GM19328 (cell line): ENCODE measurements at regions not wholly inside any gene's neighbourhood (a gene's known extent, or its start where the extent isn't known, plus 50 kb on each side); places are given as distances from the start of the nearest gene placed in this dataset.

Experiments
- ATAC-seq: cut with Tn5 transposase; IDR thresholded peaks from one replicate; pipeline ENCODE4 v1.9.1; 2021; ENCODE audit warnings: mild to moderate bottlenecking, moderate library complexity; ENCODE audit not compliant: unreplicated experiment

DNA sequence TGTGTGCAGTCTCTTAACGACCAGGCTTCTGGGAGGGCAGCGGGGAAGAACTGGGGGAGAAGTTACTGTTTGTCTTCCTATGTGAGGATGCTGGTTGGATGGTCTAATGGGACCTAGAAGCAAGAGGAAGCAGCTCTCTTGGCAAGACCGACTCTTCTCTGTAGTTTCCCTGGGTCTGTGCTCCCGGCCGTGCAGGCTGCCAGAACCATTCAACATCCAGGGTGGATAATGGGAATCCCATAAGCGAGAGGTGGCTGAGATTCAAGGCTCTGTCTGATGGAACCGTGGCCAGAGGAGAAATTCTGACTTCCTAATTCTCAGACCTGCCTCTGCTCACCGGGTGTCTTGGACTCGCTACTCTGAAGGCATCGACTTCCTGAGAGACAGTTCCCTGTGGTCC lies 561.0 kb upstream of the TBX3 start:
- no peak for ATAC-seq

DNA sequence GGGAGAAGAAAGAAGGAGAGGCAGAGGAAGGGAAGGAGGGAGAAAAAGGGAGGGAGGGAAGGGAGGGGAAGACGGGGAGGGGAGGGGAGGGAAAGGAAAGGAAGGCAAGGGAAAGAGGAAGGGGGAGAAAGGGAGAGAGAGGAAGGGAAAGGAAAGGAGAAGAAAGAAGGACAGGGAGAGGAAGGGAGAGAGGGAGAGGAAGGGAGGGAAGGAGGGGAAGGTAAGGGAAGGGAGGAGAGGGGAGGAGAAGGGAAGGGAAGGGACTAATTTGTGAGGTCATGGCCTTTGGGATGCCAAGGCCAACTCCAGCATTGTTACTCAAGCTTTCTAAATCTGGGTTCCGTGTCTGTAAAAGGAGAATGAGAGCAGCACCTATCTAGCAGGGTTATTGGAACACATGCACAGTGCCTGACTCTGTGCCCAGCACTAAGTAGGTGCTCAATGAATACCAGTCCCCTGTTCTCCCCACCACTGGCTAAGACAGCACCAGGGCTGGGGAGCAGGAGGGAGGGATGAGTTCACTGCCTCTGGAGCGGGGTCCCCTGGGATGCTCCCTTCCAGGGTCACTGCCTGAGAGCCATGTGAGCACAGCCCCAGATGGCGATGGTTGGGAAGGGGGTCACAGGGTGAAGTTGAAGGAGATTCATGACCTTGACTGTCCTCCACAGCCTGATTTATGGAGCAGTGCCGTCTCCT lies 560.1 kb upstream of the TBX3 start:
- no peak for ATAC-seq

DNA sequence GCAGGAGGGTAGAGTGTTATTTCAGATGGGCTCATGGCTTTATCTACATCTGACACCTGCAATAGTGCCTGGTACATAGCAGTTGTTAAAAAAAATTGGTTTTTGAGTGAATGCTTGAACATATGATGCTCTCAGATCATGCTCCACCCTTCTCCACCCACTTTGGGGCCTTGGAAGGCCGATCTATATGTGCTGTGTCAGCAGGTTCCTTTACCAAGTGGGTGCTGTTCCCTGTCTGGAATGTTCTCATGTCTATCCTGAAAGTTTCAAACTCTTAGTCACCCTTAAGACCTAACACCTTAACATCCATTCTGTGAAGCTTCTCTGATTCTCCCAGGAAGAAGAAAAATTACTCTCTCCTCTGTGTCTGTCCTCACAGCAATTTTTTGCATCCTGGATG lies 556.3 kb upstream of the TBX3 start:
- ATAC-seq = no peak

GRCh38 chr12:115235880-115236279 lies 551.9 kb upstream of the TBX3 start:
- ATAC-seq = no peak

- ATAC-seq = no peak
These were observed 550.0 kb upstream of the TBX3 start for GRCh38 chr12:115233891-115234543.

DNA sequence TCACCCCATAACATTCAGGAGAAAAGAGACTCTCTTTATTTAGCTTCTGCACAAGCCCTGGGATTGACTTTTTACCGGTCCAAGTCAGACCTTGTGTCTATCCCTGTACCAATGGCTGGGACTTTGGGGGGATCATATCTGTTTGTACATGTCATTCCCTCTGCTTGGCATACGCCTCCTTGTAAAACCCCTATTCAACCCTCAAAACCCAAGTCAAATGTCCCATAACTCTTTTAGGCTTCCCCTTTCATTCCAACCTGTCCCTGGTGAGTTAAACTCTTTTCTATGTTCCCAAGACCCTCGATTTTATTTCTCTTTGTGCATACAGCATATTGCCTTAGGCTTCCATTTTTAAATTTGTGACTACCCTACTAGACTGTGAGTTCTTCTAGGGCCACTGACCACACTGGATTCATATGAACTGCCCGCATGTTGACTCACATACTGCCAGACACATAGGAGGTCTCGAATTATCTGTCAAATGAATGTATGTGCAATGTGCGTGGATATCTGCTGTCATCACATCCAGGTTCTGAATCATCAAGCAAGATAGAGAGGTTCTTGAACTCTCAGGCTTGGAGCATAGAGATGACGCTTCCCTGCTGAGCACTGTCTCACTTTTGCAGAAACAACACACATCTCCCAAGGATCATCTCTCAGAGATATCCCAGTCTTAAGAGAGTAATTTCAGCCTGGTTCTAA lies 548.6 kb upstream of the TBX3 start:
- no peak for ATAC-seq

DNA sequence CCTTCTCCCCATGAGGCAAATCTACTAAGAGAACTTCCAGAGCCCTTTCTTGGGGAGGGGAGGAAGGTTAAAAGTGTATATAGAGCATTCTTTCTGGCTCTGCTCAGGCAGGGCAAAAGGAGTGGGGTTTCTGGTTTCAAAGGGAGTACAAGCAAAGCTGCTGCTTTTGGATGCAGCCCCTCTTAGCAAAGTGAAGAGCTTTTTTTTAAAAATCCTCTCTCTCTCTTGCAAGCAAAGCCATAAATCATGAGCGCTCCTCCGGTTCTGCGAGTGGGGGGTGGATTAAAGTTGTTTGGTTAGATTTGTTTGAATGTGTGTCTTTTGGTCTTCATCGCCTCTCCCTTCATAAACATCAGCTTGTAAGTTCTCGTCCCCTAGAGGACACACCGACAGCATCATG lies 546.6 kb upstream of the TBX3 start:
- ATAC-seq = no peak

DNA sequence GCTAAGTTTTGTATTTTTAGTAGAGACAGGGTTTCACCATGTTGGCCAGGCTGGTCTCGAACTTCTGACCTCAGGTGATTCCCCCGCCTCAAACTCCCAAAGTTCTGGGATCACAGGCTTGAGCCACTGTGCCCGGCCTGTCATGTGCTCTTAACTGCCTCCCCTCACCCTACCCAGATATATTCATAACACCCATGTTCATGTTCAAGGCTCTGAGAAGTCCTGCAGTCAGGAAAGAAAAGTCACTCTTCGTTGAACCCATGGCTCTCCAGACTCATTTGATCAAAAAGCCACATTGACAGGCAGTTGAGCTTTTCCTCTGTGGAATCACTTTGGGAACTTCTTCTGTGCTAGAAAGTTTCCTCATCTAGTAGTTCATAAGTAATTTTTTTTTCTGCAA lies 545.5 kb upstream of the TBX3 start:
- ATAC-seq = no peak

- ATAC-seq = no peak
These were observed 544.5 kb upstream of the TBX3 start for GRCh38 chr12:115228434-115228833.

DNA sequence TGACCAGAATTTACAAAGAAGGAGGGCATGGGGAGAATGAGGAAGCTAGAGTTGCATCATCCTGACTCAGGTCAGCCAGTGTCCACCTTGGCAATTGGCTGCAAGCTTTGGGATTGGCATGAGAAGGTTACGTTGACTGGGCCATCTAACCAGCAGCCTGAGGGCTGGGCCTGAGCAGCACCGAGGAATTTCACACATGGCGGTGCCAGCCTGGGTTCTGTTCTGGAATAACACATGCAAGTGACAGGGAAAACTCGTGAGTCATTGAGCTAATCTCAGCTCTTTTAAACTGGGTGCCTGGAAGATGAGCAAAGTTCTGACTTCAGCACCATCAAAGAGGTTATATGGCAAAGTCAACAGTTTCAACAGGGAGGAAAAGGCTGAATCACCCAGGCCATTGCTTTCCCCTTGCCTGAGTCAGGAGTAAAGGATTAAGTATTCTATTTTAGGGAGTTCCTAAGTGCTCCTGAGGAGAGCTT lies 543.2 kb upstream of the TBX3 start:
- ATAC-seq = no peak

GRCh38 chr12:115225845-115226244 lies 541.9 kb upstream of the TBX3 start:
- ATAC-seq = no peak

- ATAC-seq = no peak
These were observed 540.0 kb upstream of the TBX3 start for GRCh38 chr12:115223991-115224390.

GRCh38 chr12:115223322-115223721 lies 539.3 kb upstream of the TBX3 start:
- ATAC-seq = no peak

DNA sequence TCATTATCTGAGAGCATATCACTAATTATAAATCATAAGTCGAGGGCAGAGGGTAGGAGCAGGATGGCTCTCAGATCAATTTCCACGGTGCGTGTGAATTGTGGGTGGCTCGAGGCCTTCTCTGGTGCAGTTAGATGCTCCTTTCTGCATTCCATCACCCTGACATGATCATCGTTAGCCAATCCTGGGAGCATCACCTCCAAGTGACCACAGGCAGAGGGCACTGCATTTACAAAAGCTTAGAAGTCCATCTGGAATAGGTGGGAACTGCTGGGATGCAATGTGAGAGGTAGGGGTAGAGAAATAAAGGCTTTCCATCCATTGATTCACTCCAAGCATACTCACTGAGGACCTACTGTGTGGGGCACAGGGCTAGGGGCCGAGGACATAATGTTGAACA lies 538.2 kb upstream of the TBX3 start:
- no peak for ATAC-seq

- no peak for ATAC-seq
These were observed 532.3 kb upstream of the TBX3 start for GRCh38 chr12:115216301-115216700.

- no peak for ATAC-seq
These were observed 531.6 kb upstream of the TBX3 start for GRCh38 chr12:115215544-115215943.

GRCh38 chr12:115213538-115214016 lies 529.6 kb upstream of the TBX3 start:
- ATAC-seq = no peak

GRCh38 chr12:115213118-115213517 lies 529.1 kb upstream of the TBX3 start:
- no peak for ATAC-seq

DNA sequence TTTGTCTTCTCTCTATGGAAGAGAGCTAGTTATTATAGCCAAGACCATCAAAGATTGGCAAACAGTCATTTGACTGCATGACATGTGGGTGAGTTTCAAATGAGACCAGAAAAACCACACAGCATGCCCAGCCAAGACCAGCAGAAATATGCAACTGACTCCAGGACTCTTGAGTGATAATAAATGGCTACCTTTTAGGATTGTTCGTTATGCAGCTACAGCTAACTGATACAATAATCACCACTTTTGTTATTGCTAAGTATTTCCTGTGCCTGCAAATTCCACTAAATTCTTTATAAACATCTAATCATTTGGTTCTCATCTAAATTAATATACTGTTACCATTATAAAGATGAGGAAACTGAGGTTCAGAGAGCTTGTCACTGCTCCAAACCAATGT lies 528.4 kb upstream of the TBX3 start:
- ATAC-seq = no peak

DNA sequence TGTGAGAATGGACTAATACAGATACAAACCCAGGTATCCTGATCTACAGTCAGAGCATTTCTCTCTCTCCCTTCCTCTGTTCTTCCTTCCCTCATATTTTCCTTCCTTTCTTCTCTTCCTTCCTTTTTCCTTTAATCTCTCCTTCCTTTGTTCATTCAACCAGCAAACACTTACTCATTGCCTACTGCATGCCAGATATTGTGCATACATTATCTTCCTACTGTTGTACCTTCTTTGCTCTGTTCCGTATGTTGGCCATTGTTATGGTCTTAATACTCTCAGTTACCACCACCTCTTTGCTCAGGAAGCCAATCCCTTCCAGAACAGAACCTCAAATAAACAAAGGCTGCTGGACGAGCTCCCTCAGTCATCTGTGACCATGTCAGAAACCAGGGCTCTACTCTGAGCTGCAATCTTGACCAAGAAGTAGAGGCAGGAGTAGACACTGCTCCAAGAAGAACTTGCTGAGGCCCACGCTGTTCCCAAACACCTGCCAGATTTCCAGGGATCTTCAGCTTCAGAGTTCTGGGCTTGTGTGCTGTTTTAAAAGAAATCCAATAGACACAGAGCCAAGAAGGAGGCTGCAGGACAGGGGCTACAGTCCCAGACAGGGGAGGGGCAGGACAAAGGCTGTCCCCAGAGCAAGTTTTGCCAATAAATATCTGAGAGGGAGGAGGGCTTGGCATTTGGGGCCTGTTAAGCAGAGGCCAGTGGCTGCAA lies 526.7 kb upstream of the TBX3 start:
- no peak for ATAC-seq

GRCh38 chr12:115209230-115209629 lies 525.3 kb upstream of the TBX3 start:
- no peak for ATAC-seq
